Fibroblast of lung (primary cell): ENCODE measurements at regions not wholly inside any gene's neighbourhood (a gene's known extent, or its start where the extent isn't known, plus 50 kb on each side); places are given as distances from the start of the nearest gene placed in this dataset.

Experiments
- CTCF ChIP-seq, 2 donors: IDR thresholded peaks in 1 of 2; conservative IDR thresholded peaks in 1 of 2; 1 replicate in 1 of 2; 2 replicates in 1 of 2; pipeline ENCODE4 v1.5.1; 2011 to 2012; ENCODE audit warnings: low read length in 2 of 2, control low read depth in 1 of 2, inconsistent platforms in 1 of 2, low read depth in 1 of 2, mild to moderate bottlenecking in 1 of 2
- EZH2 ChIP-seq: IDR thresholded peaks from 2 replicates; pipeline ENCODE4 v1.5.1; 2012; ENCODE audit warnings: low read length, control low read depth, mild to moderate bottlenecking; ENCODE audit errors: missing control alignments

- TF ChIP-seq EZH2: no peak
- TF ChIP-seq CTCF (conservative IDR thresholded peaks at IDR 0.05 in 1 of 2, IDR thresholded peaks at IDR 0.05 in 1 of 2; ENCODE audit: low read depth in 1 of 2, low read length in 2 of 2): no peak
Observed at GRCh38 chr22:22823131-22823810, 64.3 kb upstream of the IGLL5 start.
